HepG2 (cell line): ENCODE measurements at regions not wholly inside any gene's neighbourhood (a gene's known extent, or its start where the extent isn't known, plus 50 kb on each side); places are given as distances from the start of the nearest gene placed in this dataset.

Experiments used
- ATAC-seq: fragments of 200-7000 bp; cut with Tn5 transposase; 3 replicates; pipeline ENCODE4 v1.9.1; 2020; ENCODE audit warnings: mild to moderate bottlenecking, moderate library complexity
- BruUV-seq: library from RNA; stranded (reverse); fragments of 400-500 nt; replicated peaks from 2 replicates; lab custom pipeline; 2021; lab: Mats Ljungman, UMichigan
- CTCF ChIA-PET: fragments of 300-600 bp; formaldehyde crosslinking; extraction: SDS; loops from one replicate; lab custom pipeline; 2021; ENCODE audit warnings: low total read pairs, inconsistent platforms, low intra/inter-chr PET ratio; lab: Yijun Ruan, JAX
- POLR2A ChIA-PET: fragments of 350-600 bp; sonication (Branson Sonifier 250); formaldehyde crosslinking; loops from one replicate; lab custom pipeline; 2020; ENCODE audit warnings: antibody characterized with exemption, inconsistent platforms; lab: Yijun Ruan, JAX
- DNase-seq: peaks from one replicate; pipeline ENCODE4 v3.0.0-alpha.2; 2015; ENCODE audit warnings: low spot score
- FAIRE-seq: peaks from 3 replicates; lab custom pipeline; 2011; peaks lifted over from hg19 to GRCh38; lab: Jason Lieb, UNC
- H2AFZ ChIP-seq: one replicate; pipeline ENCODE4 v1.6.1; 2011; ENCODE audit warnings: low read length, inconsistent platforms
- H3K27ac ChIP-seq: fragments of 300-600 bp; 3 replicates; pipeline ENCODE4 v1.8.0; 2011; ENCODE audit warnings: mixed run types, mild to moderate bottlenecking, mixed read lengths, low read length, inconsistent platforms; ENCODE audit not compliant: insufficient read depth; ENCODE audit errors: extremely low read length
- H3K27me3 ChIP-seq, 2 experiments: fragments of 200-600 bp in 1 of 2; 2 replicates in 1 of 2; 3 replicates in 1 of 2; pipeline versions ENCODE4 v1.6.0 to v1.8.0; 2011; ENCODE audit warnings: low read length in 2 of 2, mild to moderate bottlenecking in 2 of 2, moderate library complexity in 2 of 2, inconsistent platforms in 1 of 2; ENCODE audit not compliant: insufficient read depth in 2 of 2, control insufficient read depth in 1 of 2
- H3K36me3 ChIP-seq, 2 experiments: fragments of 200-600 bp in 1 of 2; replicated peaks in 1 of 2; 2 replicates in 1 of 2; 3 replicates in 1 of 2; pipeline versions ENCODE4 v1.5.1 to v1.8.0; 2011; ENCODE audit warnings: low read length in 2 of 2, inconsistent platforms in 1 of 2; ENCODE audit not compliant: insufficient read depth in 2 of 2, control insufficient read depth in 1 of 2
- H3K4me1 ChIP-seq: 2 replicates; pipeline ENCODE4 v1.5.1; 2012; ENCODE audit warnings: low read length, inconsistent platforms; ENCODE audit not compliant: insufficient read depth
- H3K4me2 ChIP-seq: 2 replicates; pipeline ENCODE4 v1.6.0; 2011; ENCODE audit warnings: low read depth, low read length, inconsistent platforms
- H3K4me3 ChIP-seq, 3 experiments: fragments of 200-600 bp in 1 of 3; sonication (generic), shearing (Covaris generic) in 1 of 3; replicated peaks in 1 of 3; 2 replicates each; pipeline ENCODE4 v1.5.1; 2011 to 2016; ENCODE audit warnings: low read length in 3 of 3, inconsistent platforms in 2 of 3, low read depth in 2 of 3, mild to moderate bottlenecking in 2 of 3, control low read depth in 1 of 3, mixed read lengths in 1 of 3; ENCODE audit not compliant: insufficient read depth in 1 of 3
- H3K79me2 ChIP-seq: one replicate; pipeline ENCODE4 v1.6.1; 2011; ENCODE audit warnings: low read length, inconsistent platforms; ENCODE audit not compliant: insufficient read depth
- H3K9ac ChIP-seq: 2 replicates; pipeline ENCODE4 v1.6.0; 2011; ENCODE audit warnings: mild to moderate bottlenecking, low read depth, low read length, inconsistent platforms; ENCODE audit not compliant: insufficient read depth
- H3K9me3 ChIP-seq: 2 replicates; pipeline ENCODE4 v1.5.1; 2012; ENCODE audit warnings: mild to moderate bottlenecking, low read length
- H4K20me1 ChIP-seq: 2 replicates; pipeline ENCODE4 v1.6.0; 2011; ENCODE audit warnings: inconsistent platforms, mild to moderate bottlenecking, low read length, moderate library complexity; ENCODE audit not compliant: insufficient read depth
- FOXC1 ChIP-seq: sonication (generic); formaldehyde crosslinking; IDR thresholded peaks from 2 replicates; pipeline ENCODE4 v1.8.0; 2022; ENCODE audit warnings: mild to moderate bottlenecking, missing genetic modification reagents, borderline replicate concordance
- HIC2 ChIP-seq: sonication (generic); formaldehyde crosslinking; IDR thresholded peaks from 2 replicates; pipeline ENCODE4 v1.9.0; 2022; ENCODE audit warnings: low read depth, missing genetic modification reagents
- LRRFIP1 ChIP-seq: sonication (generic); formaldehyde crosslinking; conservative IDR thresholded peaks from 2 replicates; pipeline ENCODE4 v1.4.0; 2020; ENCODE audit warnings: missing genetic modification reagents
- MEF2D ChIP-seq: sonication (generic); formaldehyde crosslinking; IDR thresholded peaks from 2 replicates; pipeline ENCODE4 v1.5.1; 2020; ENCODE audit warnings: mild to moderate bottlenecking, missing genetic modification reagents
- MNT ChIP-seq: fragments of 450-650 bp; IDR thresholded peaks from 2 replicates; pipeline ENCODE4 v1.6.1; 2016
- NBN ChIP-seq: fragments of 450-650 bp; conservative IDR thresholded peaks from 2 replicates; pipeline ENCODE4 v1.6.1; 2017
- SALL2 ChIP-seq: sonication (generic); formaldehyde crosslinking; IDR thresholded peaks from 2 replicates; pipeline ENCODE4 v1.8.1; 2023; ENCODE audit warnings: mild to moderate bottlenecking, missing genetic modification reagents, inconsistent platforms
- TOE1 ChIP-seq: sonication (generic); formaldehyde crosslinking; IDR thresholded peaks from 2 replicates; pipeline ENCODE4 v1.4.0; 2020; ENCODE audit warnings: mild to moderate bottlenecking, missing genetic modification reagents
- ZBTB20 ChIP-seq: sonication (generic); formaldehyde crosslinking; IDR thresholded peaks from 2 replicates; pipeline ENCODE4 v1.8.1; 2023; ENCODE audit warnings: missing genetic modification reagents, low read depth, mild to moderate bottlenecking, borderline replicate concordance
- WGBS: methylation state at CpG from one replicate; pipeline ENCODE4 v1.1.6; 2017; ENCODE audit warnings: low lambda C conversion rate; 5-methylcytosine and 5-hydroxymethylcytosine counted together
- in situ Hi-C: cut with HindIII; loops from 2 replicates; pipeline ENCODE4 v1.10.0; 2017; ENCODE audit warnings: low pct_unique_long_range_greater_than_20kb; ENCODE audit not compliant: extremely low pct_ligation_motif_present
- intact Hi-C: fragments of 100-400 bp; cut with micrococcal nuclease; formaldehyde crosslinking; loops from one replicate; pipeline ENCODE4 v1.10.0; 2022; ENCODE audit not compliant: unreplicated experiment
- TF ChIP-seq, protein P1 (sequence below): sonication (generic); formaldehyde crosslinking; IDR thresholded peaks from 2 replicates; pipeline ENCODE4 v1.5.0; 2020; ENCODE audit warnings: missing genetic modification reagents
- TF ChIP-seq, protein P2 (sequence below): sonication (generic); formaldehyde crosslinking; IDR thresholded peaks from 2 replicates; pipeline ENCODE4 v1.5.1; 2020; ENCODE audit warnings: mild to moderate bottlenecking, missing genetic modification reagents, borderline replicate concordance
- TF ChIP-seq, protein P3 (sequence below): sonication (generic); formaldehyde crosslinking; IDR thresholded peaks from 2 replicates; pipeline ENCODE4 v1.5.0; 2020; ENCODE audit warnings: missing genetic modification reagents
- TF ChIP-seq, protein P4 (sequence below): IDR thresholded peaks from 2 replicates; pipeline ENCODE4 v1.6.1; 2016

GRCh38 chr12:19712041-19712440 lies 272.7 kb downstream of the AEBP2 start:
- Histone ChIP-seq H2AFZ (no peak overlapping the region), H3K27ac (no peak overlapping the region), H3K79me2 (no peaks in the 10 kb centered on the region), H3K4me2 (no peak overlapping the region), H3K27me3 (no peaks in the 10 kb centered on the region), H3K9me3 (no peaks in the 10 kb centered on the region), H4K20me1 (no peaks in the 10 kb centered on the region), H3K9ac (no peak overlapping the region), H3K4me3 (no peak overlapping the region), H3K4me1 (no peaks in the 10 kb centered on the region), H3K36me3 (no peaks in the 10 kb centered on the region)
- ChIA-PET POLR2A (no interaction called here), CTCF (no interaction called here)
- no peak for FAIRE-seq
- ATAC-seq = no peak
- WGBS = 2% methylated on average over 4 of the region's 4 CpGs
- DNase-seq = no peak
- intact Hi-C loops = no loop called here
- BruUV-seq = no TSS peak
- in situ Hi-C loops = no loop called here
- no peak for TF ChIP-seq LRRFIP1
- no peak for TF ChIP-seq HIC2 (CRISPR knock-in tag)
- no peak for TF ChIP-seq TOE1 (CRISPR knock-in tag)
- TF ChIP-seq, protein P1, sequence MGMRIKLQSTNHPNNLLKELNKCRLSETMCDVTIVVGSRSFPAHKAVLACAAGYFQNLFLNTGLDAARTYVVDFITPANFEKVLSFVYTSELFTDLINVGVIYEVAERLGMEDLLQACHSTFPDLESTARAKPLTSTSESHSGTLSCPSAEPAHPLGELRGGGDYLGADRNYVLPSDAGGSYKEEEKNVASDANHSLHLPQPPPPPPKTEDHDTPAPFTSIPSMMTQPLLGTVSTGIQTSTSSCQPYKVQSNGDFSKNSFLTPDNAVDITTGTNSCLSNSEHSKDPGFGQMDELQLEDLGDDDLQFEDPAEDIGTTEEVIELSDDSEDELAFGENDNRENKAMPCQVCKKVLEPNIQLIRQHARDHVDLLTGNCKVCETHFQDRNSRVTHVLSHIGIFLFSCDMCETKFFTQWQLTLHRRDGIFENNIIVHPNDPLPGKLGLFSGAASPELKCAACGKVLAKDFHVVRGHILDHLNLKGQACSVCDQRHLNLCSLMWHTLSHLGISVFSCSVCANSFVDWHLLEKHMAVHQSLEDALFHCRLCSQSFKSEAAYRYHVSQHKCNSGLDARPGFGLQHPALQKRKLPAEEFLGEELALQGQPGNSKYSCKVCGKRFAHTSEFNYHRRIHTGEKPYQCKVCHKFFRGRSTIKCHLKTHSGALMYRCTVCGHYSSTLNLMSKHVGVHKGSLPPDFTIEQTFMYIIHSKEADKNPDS = no peak
- no peak for TF ChIP-seq FOXC1 (CRISPR knock-in tag)
- no peak for TF ChIP-seq SALL2 (CRISPR knock-in tag)
- TF ChIP-seq, protein P2, sequence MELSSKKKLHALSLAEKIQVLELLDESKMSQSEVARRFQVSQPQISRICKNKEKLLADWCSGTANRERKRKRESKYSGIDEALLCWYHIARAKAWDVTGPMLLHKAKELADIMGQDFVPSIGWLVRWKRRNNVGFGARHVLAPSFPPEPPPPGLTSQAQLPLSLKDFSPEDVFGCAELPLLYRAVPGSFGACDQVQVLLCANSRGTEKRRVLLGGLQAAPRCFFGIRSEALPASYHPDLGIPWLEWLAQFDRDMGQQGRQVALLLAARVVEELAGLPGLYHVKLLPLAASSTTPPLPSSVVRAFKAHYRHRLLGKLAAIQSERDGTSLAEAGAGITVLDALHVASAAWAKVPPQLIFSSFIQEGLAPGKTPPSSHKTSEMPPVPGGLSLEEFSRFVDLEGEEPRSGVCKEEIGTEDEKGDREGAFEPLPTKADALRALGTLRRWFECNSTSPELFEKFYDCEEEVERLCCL (CRISPR knock-in tag) = no peak
- TF ChIP-seq MEF2D = no peak
- no peak for TF ChIP-seq MNT
- no peak for TF ChIP-seq ZBTB20 (CRISPR knock-in tag)
- TF ChIP-seq NBN = no peak
- TF ChIP-seq, protein P3, sequence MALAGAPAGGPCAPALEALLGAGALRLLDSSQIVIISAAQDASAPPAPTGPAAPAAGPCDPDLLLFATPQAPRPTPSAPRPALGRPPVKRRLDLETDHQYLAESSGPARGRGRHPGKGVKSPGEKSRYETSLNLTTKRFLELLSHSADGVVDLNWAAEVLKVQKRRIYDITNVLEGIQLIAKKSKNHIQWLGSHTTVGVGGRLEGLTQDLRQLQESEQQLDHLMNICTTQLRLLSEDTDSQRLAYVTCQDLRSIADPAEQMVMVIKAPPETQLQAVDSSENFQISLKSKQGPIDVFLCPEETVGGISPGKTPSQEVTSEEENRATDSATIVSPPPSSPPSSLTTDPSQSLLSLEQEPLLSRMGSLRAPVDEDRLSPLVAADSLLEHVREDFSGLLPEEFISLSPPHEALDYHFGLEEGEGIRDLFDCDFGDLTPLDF (CRISPR knock-in tag) = no peak
- TF ChIP-seq, protein P4, sequence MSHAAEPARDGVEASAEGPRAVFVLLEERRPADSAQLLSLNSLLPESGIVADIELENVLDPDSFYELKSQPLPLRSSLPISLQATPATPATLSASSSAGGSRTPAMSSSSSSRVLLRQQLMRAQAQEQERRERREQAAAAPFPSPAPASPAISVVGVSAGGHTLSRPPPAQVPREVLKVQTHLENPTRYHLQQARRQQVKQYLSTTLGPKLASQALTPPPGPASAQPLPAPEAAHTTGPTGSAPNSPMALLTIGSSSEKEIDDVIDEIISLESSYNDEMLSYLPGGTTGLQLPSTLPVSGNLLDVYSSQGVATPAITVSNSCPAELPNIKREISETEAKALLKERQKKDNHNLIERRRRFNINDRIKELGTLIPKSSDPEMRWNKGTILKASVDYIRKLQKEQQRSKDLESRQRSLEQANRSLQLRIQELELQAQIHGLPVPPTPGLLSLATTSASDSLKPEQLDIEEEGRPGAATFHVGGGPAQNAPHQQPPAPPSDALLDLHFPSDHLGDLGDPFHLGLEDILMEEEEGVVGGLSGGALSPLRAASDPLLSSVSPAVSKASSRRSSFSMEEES (CRISPR knock-in tag) = no peak
